ENCODE measurements at regions not wholly inside any gene's neighbourhood (a gene's known extent, or its start where the extent isn't known, plus 50 kb on each side); places are given as distances from the start of the nearest gene placed in this dataset.

DNA sequence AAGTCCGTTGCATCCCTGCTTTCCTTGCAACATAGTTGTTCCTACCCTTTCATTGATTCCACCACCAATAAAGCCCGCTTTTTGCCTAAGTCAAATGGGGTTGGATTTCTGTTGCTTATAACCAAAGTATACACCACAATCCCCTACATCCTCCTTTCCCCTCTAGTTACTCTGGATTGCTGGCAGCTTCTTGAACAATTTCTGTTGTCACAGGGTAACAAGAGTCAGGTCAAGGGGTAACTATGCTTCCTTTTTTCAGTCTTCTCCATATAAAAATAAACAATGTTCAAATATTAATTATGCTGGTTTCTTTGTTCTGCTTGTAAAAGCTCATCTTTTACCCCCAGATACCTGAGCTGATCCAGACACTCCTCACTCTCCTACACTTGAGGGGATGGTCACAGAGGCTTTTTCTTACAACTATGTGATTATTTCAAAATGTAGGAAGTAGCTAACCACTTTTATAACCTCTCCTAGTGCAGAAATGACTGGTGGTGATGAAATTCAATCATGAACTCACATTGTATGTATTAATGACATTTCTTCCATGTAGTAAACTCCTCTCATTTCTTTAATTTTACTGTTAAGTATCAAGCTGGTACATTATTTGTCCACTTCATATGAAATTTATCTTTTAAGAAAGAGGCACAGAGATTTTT, 136.5 kb downstream of the SNX18 start:
- H3K27ac Mint-ChIP-seq = peak overlapping the region; percentile 87 to 96 (median 92)
- no peak overlapping the region for H2AFZ ChIP-seq (ENCODE audit: insufficient read depth, low read depth, low read length, poor library complexity, severe bottlenecking)
- intact Hi-C loops (cut with micrococcal nuclease) = no loop called here

GRCh38 chr5:54651482-54652076, 134.0 kb downstream of the SNX18 start:
- Mint-ChIP-seq H3K4me1 (peaks cover 58% of the 10 kb centered on the region), H3K9me3 (peaks cover 0 to 4% (median 0%) of the 10 kb centered on the region in 7 donors), H3K27me3 (ENCODE audit: low read depth in 3 of 3) (no peaks in the 10 kb centered on the region), H3K36me3 (peaks cover 4 to 9% of the 10 kb centered on the region in 2 donors), H3K4me3 (no peak overlapping the region), H3K27ac (peak overlapping the region in 1 of 7 donors; percentile 44)
- no peaks in the 10 kb centered on the region for H4K20me1 ChIP-seq (ENCODE audit: insufficient read depth, low read length)
- TF ChIP-seq, protein P1, sequence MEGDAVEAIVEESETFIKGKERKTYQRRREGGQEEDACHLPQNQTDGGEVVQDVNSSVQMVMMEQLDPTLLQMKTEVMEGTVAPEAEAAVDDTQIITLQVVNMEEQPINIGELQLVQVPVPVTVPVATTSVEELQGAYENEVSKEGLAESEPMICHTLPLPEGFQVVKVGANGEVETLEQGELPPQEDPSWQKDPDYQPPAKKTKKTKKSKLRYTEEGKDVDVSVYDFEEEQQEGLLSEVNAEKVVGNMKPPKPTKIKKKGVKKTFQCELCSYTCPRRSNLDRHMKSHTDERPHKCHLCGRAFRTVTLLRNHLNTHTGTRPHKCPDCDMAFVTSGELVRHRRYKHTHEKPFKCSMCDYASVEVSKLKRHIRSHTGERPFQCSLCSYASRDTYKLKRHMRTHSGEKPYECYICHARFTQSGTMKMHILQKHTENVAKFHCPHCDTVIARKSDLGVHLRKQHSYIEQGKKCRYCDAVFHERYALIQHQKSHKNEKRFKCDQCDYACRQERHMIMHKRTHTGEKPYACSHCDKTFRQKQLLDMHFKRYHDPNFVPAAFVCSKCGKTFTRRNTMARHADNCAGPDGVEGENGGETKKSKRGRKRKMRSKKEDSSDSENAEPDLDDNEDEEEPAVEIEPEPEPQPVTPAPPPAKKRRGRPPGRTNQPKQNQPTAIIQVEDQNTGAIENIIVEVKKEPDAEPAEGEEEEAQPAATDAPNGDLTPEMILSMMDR (IDR thresholded peaks at IDR 0.05) = no peak
- H3K27ac ChIP-seq (ENCODE audit: low read depth in 1 of 2, low read length in 2 of 2) = no peak overlapping the region
- H3K36me3 ChIP-seq (replicated peaks in 1 of 2; ENCODE audit: control insufficient read depth in 1 of 2, insufficient read depth in 2 of 2, low read length in 2 of 2) = no peaks in the 10 kb centered on the region
- no peak overlapping the region for H2AFZ ChIP-seq (ENCODE audit: insufficient read depth, low read depth, low read length, poor library complexity, severe bottlenecking)
- peaks cover 53 to 66% of the 10 kb centered on the region in 2 donors for H3K4me1 ChIP-seq (ENCODE audit: control insufficient read depth in 1 of 2, insufficient read depth in 2 of 2, low read length in 2 of 2)
- no peak for DNase-seq
- no peaks in the 10 kb centered on the region for H3K9me3 ChIP-seq (replicated peaks in 1 of 2; ENCODE audit: control insufficient read depth in 1 of 2, insufficient read depth in 1 of 2, low read length in 2 of 2)
- WGBS (ENCODE audit: insufficient coverage) = 33% methylated on average over 3 of the region's 6 CpGs
- no peak overlapping the region for H3K9ac ChIP-seq (ENCODE audit: insufficient read depth, low read length, poor library complexity, severe bottlenecking)
- no peaks in the 10 kb centered on the region for H3K79me2 ChIP-seq (ENCODE audit: insufficient read depth, low read length)
- H3K4me3 ChIP-seq (replicated peaks in 1 of 3; ENCODE audit: low read depth in 2 of 3, low read length in 3 of 3) = no peak overlapping the region
- intact Hi-C loops (cut with micrococcal nuclease) = no loop called here
- no peaks in the 10 kb centered on the region for H3K27me3 ChIP-seq (ENCODE audit: control insufficient read depth in 2 of 2, insufficient read depth in 2 of 2, low read length in 2 of 2)
- no peak overlapping the region for H3K4me2 ChIP-seq (replicated peaks; ENCODE audit: extremely low read depth, low read length, poor library complexity, severe bottlenecking)

More for the DNA sequence above, 136.5 kb downstream of the SNX18 start:
- H3K9me3 Mint-ChIP-seq = no peaks in the 10 kb centered on the region
- DNase-seq = peak; percentile 52 to 74 (median 61)
- peaks cover 0 to 2% of the 10 kb centered on the region in 2 donors for H3K36me3 Mint-ChIP-seq
- H3K4me1 Mint-ChIP-seq = peaks cover 43% of the 10 kb centered on the region
- TF ChIP-seq, protein P1 (IDR thresholded peaks at IDR 0.05) = no peak
- no peaks in the 10 kb centered on the region for H3K79me2 ChIP-seq (ENCODE audit: insufficient read depth, low read length)
- H4K20me1 ChIP-seq (ENCODE audit: insufficient read depth, low read length) = no peaks in the 10 kb centered on the region
- no peak overlapping the region for H3K9ac ChIP-seq (ENCODE audit: insufficient read depth, low read length, poor library complexity, severe bottlenecking)
- H3K4me3 ChIP-seq (replicated peaks in 1 of 3; ENCODE audit: low read depth in 2 of 3, low read length in 3 of 3) = peak overlapping the region in 1 of 3 experiments; percentile 4
- H3K4me2 ChIP-seq (replicated peaks; ENCODE audit: extremely low read depth, low read length, poor library complexity, severe bottlenecking) = peak overlapping the region; percentile 16
- no peaks in the 10 kb centered on the region for H3K9me3 ChIP-seq (replicated peaks in 1 of 2; ENCODE audit: control insufficient read depth in 1 of 2, insufficient read depth in 1 of 2, low read length in 2 of 2)
- H3K4me1 ChIP-seq (ENCODE audit: control insufficient read depth in 1 of 2, insufficient read depth in 2 of 2, low read length in 2 of 2) = peaks cover 34 to 47% of the 10 kb centered on the region in 2 donors
- peak overlapping the region; percentile 23 to 66 for H3K27ac ChIP-seq (ENCODE audit: low read depth in 1 of 2, low read length in 2 of 2)
- H3K27me3 ChIP-seq (ENCODE audit: control insufficient read depth in 2 of 2, insufficient read depth in 2 of 2, low read length in 2 of 2) = no peaks in the 10 kb centered on the region
- H3K4me3 Mint-ChIP-seq = peak overlapping the region in 1 of 2 donors; percentile 71
- WGBS (ENCODE audit: insufficient coverage) = 100% methylated on average over 1 of the region's 2 CpGs
- H3K36me3 ChIP-seq (replicated peaks in 1 of 2; ENCODE audit: control insufficient read depth in 1 of 2, insufficient read depth in 2 of 2, low read length in 2 of 2) = no peaks in the 10 kb centered on the region
- no peaks in the 10 kb centered on the region for H3K27me3 Mint-ChIP-seq (ENCODE audit: low read depth in 3 of 3)
